HCT116 (cell line): ENCODE measurements at regions not wholly inside any gene's neighbourhood (a gene's known extent, or its start where the extent isn't known, plus 50 kb on each side); places are given as distances from the start of the nearest gene placed in this dataset.

Source experiments
- TF ChIP-seq, protein P1 (sequence below), 3 experiments: fragments of 200-600 bp in 1 of 3; sonication (generic) in 1 of 3; IDR thresholded peaks in 2 of 3; conservative IDR thresholded peaks in 1 of 3; 2 replicates each; pipeline ENCODE4 v1.5.1; 2012 to 2017; ENCODE audit warnings: low read depth in 2 of 3, low read length in 2 of 3, antibody characterized with exemption in 1 of 3, borderline replicate concordance in 1 of 3, control low read depth in 1 of 3, mild to moderate bottlenecking in 1 of 3, mixed read lengths in 1 of 3, mixed run types in 1 of 3, moderate library complexity in 1 of 3; ENCODE audit not compliant: insufficient read depth in 1 of 3

DNA sequence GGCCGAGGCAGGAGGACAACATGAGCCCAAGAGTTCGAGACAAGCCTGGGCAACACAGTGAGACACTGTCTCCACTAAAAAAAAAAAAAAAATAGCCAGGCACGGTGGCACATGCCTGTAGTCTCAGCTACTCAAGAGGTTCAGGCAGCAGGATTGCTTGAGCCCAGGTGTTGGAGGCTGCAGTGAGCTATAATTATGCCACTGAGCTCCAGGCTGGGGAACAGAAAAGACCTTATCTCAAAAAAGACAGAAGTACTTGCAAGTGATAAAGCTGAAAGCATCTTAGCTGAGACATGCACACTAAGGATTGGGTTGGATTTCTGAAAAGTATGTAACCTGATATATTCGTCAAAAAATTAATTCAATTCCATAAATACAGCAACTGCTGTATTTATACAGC, 68.4 kb downstream of the PPP1R3C start (continued):
- TF ChIP-seq, protein P1, sequence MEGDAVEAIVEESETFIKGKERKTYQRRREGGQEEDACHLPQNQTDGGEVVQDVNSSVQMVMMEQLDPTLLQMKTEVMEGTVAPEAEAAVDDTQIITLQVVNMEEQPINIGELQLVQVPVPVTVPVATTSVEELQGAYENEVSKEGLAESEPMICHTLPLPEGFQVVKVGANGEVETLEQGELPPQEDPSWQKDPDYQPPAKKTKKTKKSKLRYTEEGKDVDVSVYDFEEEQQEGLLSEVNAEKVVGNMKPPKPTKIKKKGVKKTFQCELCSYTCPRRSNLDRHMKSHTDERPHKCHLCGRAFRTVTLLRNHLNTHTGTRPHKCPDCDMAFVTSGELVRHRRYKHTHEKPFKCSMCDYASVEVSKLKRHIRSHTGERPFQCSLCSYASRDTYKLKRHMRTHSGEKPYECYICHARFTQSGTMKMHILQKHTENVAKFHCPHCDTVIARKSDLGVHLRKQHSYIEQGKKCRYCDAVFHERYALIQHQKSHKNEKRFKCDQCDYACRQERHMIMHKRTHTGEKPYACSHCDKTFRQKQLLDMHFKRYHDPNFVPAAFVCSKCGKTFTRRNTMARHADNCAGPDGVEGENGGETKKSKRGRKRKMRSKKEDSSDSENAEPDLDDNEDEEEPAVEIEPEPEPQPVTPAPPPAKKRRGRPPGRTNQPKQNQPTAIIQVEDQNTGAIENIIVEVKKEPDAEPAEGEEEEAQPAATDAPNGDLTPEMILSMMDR (IDR thresholded peaks at IDR 0.05 in 2 of 3, conservative IDR thresholded peaks at IDR 0.05 in 1 of 3; ENCODE audit: borderline replicate concordance in 1 of 3, insufficient read depth in 1 of 3, low read depth in 2 of 3, low read length in 2 of 3), result no peak
